Large intestine (tissue), 3 donors: ENCODE measurements at regions not wholly inside any gene's neighbourhood (a gene's known extent, or its start where the extent isn't known, plus 50 kb on each side); places are given as distances from the start of the nearest gene placed in this dataset.
A peak's percentile ranks its signal among the peaks of the same experiment; 100 is the strongest.
"Not testable (repeated sequence)": the region's sequence is repeated elsewhere in the genome, so short reads cannot be mapped to it uniquely, and the experiment has no call there.

Experiments
- DNase-seq, 2 donors: peaks; one replicate each; pipeline versions ENCODE4 v3.0.0 to v3.0.0-alpha.2; 2013
- H3K27ac ChIP-seq: one replicate; pipeline ENCODE4 v1.5.1; 2013; ENCODE audit warnings: low read length
- H3K27me3 ChIP-seq: 2 replicates; pipeline ENCODE4 v1.6.1; 2013; ENCODE audit warnings: low read length; ENCODE audit not compliant: control insufficient read depth, insufficient read depth
- H3K36me3 ChIP-seq: 2 replicates; pipeline ENCODE4 v1.6.1; 2013; ENCODE audit warnings: low read length; ENCODE audit not compliant: control insufficient read depth, insufficient read depth
- H3K4me1 ChIP-seq: one replicate; pipeline ENCODE4 v1.6.1; 2013; ENCODE audit warnings: low read length; ENCODE audit not compliant: control insufficient read depth, insufficient read depth
- H3K4me3 ChIP-seq: one replicate; pipeline ENCODE4 v1.5.1; 2013; ENCODE audit warnings: low read length
- H3K9me3 ChIP-seq: one replicate; pipeline ENCODE4 v1.6.1; 2013; ENCODE audit warnings: mild to moderate bottlenecking, low read depth, low read length, moderate library complexity; ENCODE audit not compliant: control insufficient read depth
- WGBS: methylation state at CpG from one replicate; pipeline ENCODE4 v1.1.5; 2013; ENCODE audit warnings: low lambda C conversion rate; ENCODE audit not compliant: insufficient coverage; 5-methylcytosine and 5-hydroxymethylcytosine counted together

- no peak for DNase-seq
- Histone ChIP-seq H3K27ac (no peak overlapping the region), H3K4me1 (peaks cover 4% of the 10 kb centered on the region), H3K36me3 (no peaks in the 10 kb centered on the region), H3K27me3 (no peaks in the 10 kb centered on the region), H3K9me3 (no peaks in the 10 kb centered on the region), H3K4me3 (no peak overlapping the region)
- WGBS: no CpG with 5 or more reads among the region's 3 CpGs
Measured at GRCh38 chr5:152456815-152457443, 51.9 kb upstream of the NMUR2 start.

- DNase-seq: peak in 1 of 2 donors; percentile 39
- H3K27me3 ChIP-seq: no peaks in the 10 kb centered on the region
- H3K27ac ChIP-seq: peak overlapping the region; percentile 4
- H3K4me1 ChIP-seq: peaks cover 26% of the 10 kb centered on the region
- no peaks in the 10 kb centered on the region for H3K9me3 ChIP-seq
- WGBS: 67% methylated on average over 3 of the region's 4 CpGs
- H3K4me3 ChIP-seq: no peak overlapping the region
- no peaks in the 10 kb centered on the region for H3K36me3 ChIP-seq
Measured at GRCh38 chr5:152462021-152462721, 57.1 kb upstream of the NMUR2 start.

GRCh38 chr5:152464048-152464447 lies 59.0 kb upstream of the NMUR2 start:
- Histone ChIP-seq H3K27me3 (no peaks in the 10 kb centered on the region), H3K36me3 (no peaks in the 10 kb centered on the region), H3K4me1 (peaks cover 26% of the 10 kb centered on the region), H3K27ac (no peak overlapping the region), H3K4me3 (no peak overlapping the region), H3K9me3 (no peaks in the 10 kb centered on the region)
- DNase-seq: no peak
- no CpG with 5 or more reads among the region's 4 CpGs for WGBS

GRCh38 chr5:152465140-152465539 lies 60.1 kb upstream of the NMUR2 start:
- no peaks in the 10 kb centered on the region for H3K9me3 ChIP-seq
- H3K4me1 ChIP-seq: peaks cover 26% of the 10 kb centered on the region
- H3K27me3 ChIP-seq: no peaks in the 10 kb centered on the region
- no peak for DNase-seq
- H3K27ac ChIP-seq: no peak overlapping the region
- H3K4me3 ChIP-seq: no peak overlapping the region
- H3K36me3 ChIP-seq: no peaks in the 10 kb centered on the region

GRCh38 chr5:152466085-152466745 lies 61.1 kb upstream of the NMUR2 start:
- Histone ChIP-seq H3K27me3 (no peaks in the 10 kb centered on the region), H3K4me3 (no peak overlapping the region), H3K9me3 (no peaks in the 10 kb centered on the region), H3K36me3 (no peaks in the 10 kb centered on the region), H3K27ac (no peak overlapping the region), H3K4me1 (peaks cover 26% of the 10 kb centered on the region)
- WGBS: no CpG with 5 or more reads among the region's 3 CpGs
- DNase-seq: peak; percentile 23 to 59

- WGBS: no CpG with 5 or more reads among the region's 3 CpGs
- H3K36me3 ChIP-seq: no peaks in the 10 kb centered on the region
- H3K27me3 ChIP-seq: no peaks in the 10 kb centered on the region
- no peaks in the 10 kb centered on the region for H3K9me3 ChIP-seq
- DNase-seq: no peak
- no peak overlapping the region for H3K27ac ChIP-seq
- H3K4me1 ChIP-seq: peaks cover 10% of the 10 kb centered on the region
- no peak overlapping the region for H3K4me3 ChIP-seq
Measured at GRCh38 chr5:152470167-152470566, 65.1 kb upstream of the NMUR2 start.

- H3K4me1 ChIP-seq: no peaks in the 10 kb centered on the region
- H3K27ac ChIP-seq: no peak overlapping the region
- H3K4me3 ChIP-seq: no peak overlapping the region
- DNase-seq: no peak
- no peaks in the 10 kb centered on the region for H3K9me3 ChIP-seq
- H3K36me3 ChIP-seq: no peaks in the 10 kb centered on the region
- no peaks in the 10 kb centered on the region for H3K27me3 ChIP-seq
Measured at GRCh38 chr5:152472083-152472482, 67.0 kb upstream of the NMUR2 start.

GRCh38 chr5:152474961-152475360 lies 69.9 kb upstream of the NMUR2 start:
- Histone ChIP-seq H3K27me3 (no peaks in the 10 kb centered on the region), H3K4me3 (no peak overlapping the region), H3K4me1 (no peaks in the 10 kb centered on the region), H3K36me3 (no peaks in the 10 kb centered on the region), H3K27ac (no peak overlapping the region), H3K9me3 (peaks cover 2% of the 10 kb centered on the region)
- no peak for DNase-seq
- no CpG with 5 or more reads among the region's 1 CpG for WGBS

- no peaks in the 10 kb centered on the region for H3K36me3 ChIP-seq
- no peak overlapping the region for H3K4me3 ChIP-seq
- peaks cover 8% of the 10 kb centered on the region for H3K9me3 ChIP-seq
- WGBS: no CpG with 5 or more reads among the region's 2 CpGs
- DNase-seq: no peak
- H3K27ac ChIP-seq: no peak overlapping the region
- no peaks in the 10 kb centered on the region for H3K4me1 ChIP-seq
- no peaks in the 10 kb centered on the region for H3K27me3 ChIP-seq
Measured at GRCh38 chr5:152477536-152477935, 72.5 kb upstream of the NMUR2 start.

GRCh38 chr5:152479866-152480265 lies 74.8 kb upstream of the NMUR2 start:
- no CpG with 5 or more reads among the region's 35 CpGs for WGBS

More at GRCh38 chr5:152479866-152480265, 74.8 kb upstream of the NMUR2 start:
- DNase-seq, H3K4me3 ChIP-seq, H3K36me3 ChIP-seq, H3K9me3 ChIP-seq, H3K4me1 ChIP-seq, H3K27ac ChIP-seq, H3K27me3 ChIP-seq: not testable (repeated sequence)
